Retinal pigment epithelial cell (primary cell): ENCODE measurements at regions not wholly inside any gene's neighbourhood (a gene's known extent, or its start where the extent isn't known, plus 50 kb on each side); places are given as distances from the start of the nearest gene placed in this dataset.

Source experiments
- DNase-seq: peaks from one replicate; pipeline ENCODE4 v3.0.0-alpha.2; 2010; ENCODE audit warnings: low read depth
- H3K4me3 ChIP-seq: 2 replicates; pipeline ENCODE4 v1.5.1; 2011; ENCODE audit warnings: mild to moderate bottlenecking, low read length, control low read depth, moderate library complexity
- TF ChIP-seq, protein P1 (sequence below): conservative IDR thresholded peaks from 2 replicates; pipeline ENCODE4 v1.5.1; 2011; ENCODE audit warnings: low read depth, low read length, control low read depth, inconsistent platforms

- TF ChIP-seq, protein P1, sequence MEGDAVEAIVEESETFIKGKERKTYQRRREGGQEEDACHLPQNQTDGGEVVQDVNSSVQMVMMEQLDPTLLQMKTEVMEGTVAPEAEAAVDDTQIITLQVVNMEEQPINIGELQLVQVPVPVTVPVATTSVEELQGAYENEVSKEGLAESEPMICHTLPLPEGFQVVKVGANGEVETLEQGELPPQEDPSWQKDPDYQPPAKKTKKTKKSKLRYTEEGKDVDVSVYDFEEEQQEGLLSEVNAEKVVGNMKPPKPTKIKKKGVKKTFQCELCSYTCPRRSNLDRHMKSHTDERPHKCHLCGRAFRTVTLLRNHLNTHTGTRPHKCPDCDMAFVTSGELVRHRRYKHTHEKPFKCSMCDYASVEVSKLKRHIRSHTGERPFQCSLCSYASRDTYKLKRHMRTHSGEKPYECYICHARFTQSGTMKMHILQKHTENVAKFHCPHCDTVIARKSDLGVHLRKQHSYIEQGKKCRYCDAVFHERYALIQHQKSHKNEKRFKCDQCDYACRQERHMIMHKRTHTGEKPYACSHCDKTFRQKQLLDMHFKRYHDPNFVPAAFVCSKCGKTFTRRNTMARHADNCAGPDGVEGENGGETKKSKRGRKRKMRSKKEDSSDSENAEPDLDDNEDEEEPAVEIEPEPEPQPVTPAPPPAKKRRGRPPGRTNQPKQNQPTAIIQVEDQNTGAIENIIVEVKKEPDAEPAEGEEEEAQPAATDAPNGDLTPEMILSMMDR, result no peak
- DNase-seq, result no peak
- no peak overlapping the region for H3K4me3 ChIP-seq
Measured at GRCh38 chr3:170714562-170715535, 129.0 kb upstream of the SLC7A14 start.

DNA sequence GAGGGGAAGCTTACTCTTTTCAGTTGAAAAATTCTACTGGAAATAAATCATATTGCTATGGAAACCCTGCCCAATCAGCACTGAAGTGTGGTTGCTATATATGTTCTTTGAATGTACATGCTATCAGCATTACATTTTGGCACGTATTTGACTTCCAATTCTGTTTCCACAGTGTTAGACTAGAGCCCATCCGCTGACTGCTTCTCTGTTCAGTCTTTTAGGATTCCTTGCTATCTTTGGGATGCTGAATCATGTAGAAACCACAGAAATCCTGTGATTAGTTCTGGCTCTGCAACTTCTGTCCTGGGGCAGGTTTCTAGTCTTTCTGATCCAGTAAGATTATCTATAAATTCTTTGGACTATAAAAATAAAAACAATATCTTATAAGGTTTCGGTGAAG lies 128.2 kb upstream of the SLC7A14 start:
- TF ChIP-seq, protein P1, result no peak
- H3K4me3 ChIP-seq, result no peak overlapping the region
- no peak for DNase-seq

DNA sequence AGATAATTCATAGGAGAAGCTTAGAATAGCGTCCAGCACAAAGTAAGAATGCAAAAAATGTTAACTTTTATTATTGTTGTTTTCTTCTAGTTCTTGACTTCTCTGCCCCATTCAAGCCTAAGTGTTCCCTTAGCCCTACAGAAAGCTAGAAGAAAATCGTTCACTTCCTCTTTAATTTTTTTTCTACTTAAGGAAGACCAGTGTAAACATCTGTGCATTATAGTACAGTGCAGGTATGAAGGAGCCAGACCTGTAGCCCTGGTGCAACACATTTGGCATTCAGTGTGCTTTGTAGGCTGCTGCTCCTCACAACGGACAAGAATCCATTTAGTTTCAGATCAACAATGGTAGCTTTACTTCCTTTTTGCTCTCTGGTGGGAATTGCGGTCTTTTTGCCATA lies 127.8 kb upstream of the SLC7A14 start:
- TF ChIP-seq, protein P1, result no peak
- no peak for DNase-seq
- H3K4me3 ChIP-seq, result no peak overlapping the region

- TF ChIP-seq, protein P1, result no peak
- no peak for DNase-seq
- no peak overlapping the region for H3K4me3 ChIP-seq
Measured at GRCh38 chr3:170712798-170713197, 126.9 kb upstream of the SLC7A14 start.

DNA sequence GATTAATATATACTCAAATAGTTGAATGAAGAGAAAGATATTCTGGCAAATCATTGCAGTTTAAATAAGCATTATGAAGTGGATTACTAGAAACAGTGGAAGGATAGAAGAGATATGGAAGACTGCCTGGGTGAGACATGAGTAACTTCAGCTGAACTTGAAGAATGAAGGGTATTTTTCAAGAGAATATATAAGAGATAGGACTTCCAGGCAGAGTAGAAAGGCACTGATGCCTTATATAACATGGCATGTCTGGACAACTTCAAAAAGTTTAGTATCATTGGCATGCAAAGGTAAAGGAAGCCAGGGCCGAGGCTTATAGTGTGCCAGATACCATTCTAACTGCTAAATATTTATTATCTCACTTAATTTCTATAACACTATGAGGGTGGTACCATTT lies 126.5 kb upstream of the SLC7A14 start:
- H3K4me3 ChIP-seq, result no peak overlapping the region
- TF ChIP-seq, protein P1, result no peak
- DNase-seq, result no peak

DNA sequence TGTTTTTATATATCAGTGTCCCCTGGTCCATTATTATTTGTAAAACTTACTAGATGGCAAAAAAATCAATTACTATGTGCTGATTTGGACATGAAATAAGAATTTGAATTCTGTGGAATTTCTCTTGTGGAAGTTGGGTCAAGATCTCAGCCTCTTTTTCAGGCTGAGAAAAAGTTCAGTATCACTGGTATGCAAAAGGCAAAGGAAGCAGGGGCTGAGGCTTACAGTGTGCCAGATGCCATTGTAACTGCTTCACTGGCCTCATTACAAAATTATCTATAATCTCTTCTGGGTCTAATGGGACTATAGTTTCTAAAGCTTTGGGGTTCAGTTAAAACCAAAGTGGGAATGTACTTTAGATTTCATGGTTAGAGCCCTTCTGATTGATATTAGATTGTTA lies 125.9 kb upstream of the SLC7A14 start:
- TF ChIP-seq, protein P1, result no peak
- no peak overlapping the region for H3K4me3 ChIP-seq
- DNase-seq, result no peak

DNA sequence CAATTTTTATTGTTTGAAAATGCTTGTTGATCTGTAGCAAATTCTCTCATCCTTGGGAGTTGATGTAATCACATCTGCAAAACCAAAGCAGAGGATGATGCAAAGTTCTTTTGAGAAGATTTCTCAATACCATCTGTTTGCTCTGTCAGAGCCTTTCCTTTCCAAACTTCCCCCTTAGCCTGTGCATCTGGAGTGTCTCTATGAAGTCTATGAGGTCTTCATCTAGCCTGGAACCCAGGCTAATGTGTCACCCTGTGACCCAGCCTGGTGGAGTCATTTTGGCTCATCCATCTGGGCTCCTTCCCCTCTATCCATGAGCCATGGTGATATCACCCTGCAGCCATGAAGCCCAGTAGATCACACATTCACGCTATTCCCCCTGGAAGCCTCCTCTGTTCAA lies 123.2 kb upstream of the SLC7A14 start:
- no peak for DNase-seq
- TF ChIP-seq, protein P1, result no peak
- no peak overlapping the region for H3K4me3 ChIP-seq
